Gastrocnemius medialis (tissue), 4 donors: ENCODE measurements at regions not wholly inside any gene's neighbourhood (a gene's known extent, or its start where the extent isn't known, plus 50 kb on each side); places are given as distances from the start of the nearest gene placed in this dataset.

Source experiments
- CTCF ChIP-seq, 5 experiments: fragments of 450-650 bp in 3 of 5; fragments of 200-600 bp in 2 of 5; sonication (generic) in 2 of 5; IDR thresholded peaks in 4 of 5; conservative IDR thresholded peaks in 1 of 5; 1 replicate in 4 of 5; 2 replicates in 1 of 5; pipeline ENCODE4 v1.5.1; 2016 to 2019; ENCODE audit warnings: antibody characterized with exemption in 5 of 5, mild to moderate bottlenecking in 3 of 5, moderate library complexity in 3 of 5
- POLR2A ChIP-seq, 2 donors: fragments of 450-650 bp; IDR thresholded peaks; one replicate each; pipeline ENCODE4 v1.6.1; 2017; ENCODE audit warnings: antibody characterized with exemption in 2 of 2, mild to moderate bottlenecking in 2 of 2, moderate library complexity in 2 of 2

GRCh38 chr18:28560331-28560730, 383.4 kb upstream of the CDH2 start:
- TF ChIP-seq POLR2A (IDR thresholded peaks at IDR 0.05) (no peak), CTCF (IDR thresholded peaks at IDR 0.05 in 4 of 5, conservative IDR thresholded peaks at IDR 0.05 in 1 of 5) (no peak)
